Natural killer cell (primary cell): ENCODE measurements at regions not wholly inside any gene's neighbourhood (a gene's known extent, or its start where the extent isn't known, plus 50 kb on each side); places are given as distances from the start of the nearest gene placed in this dataset.
"Not testable (repeated sequence)": the region's sequence is repeated elsewhere in the genome, so short reads cannot be mapped to it uniquely, and the experiment has no call there.

Experiments used
- ATAC-seq, 3 donors: fragments of 150-1000 bp in 2 of 3; fragments of 200-7000 bp in 1 of 3; cut with Tn5 transposase; 1 replicate in 1 of 3; 2 replicates in 2 of 3; pipeline ENCODE4 v1.10.0; 2021; ENCODE audit warnings: mild to moderate bottlenecking in 2 of 3, moderate library complexity in 2 of 3
- DNase-seq, 2 donors: peaks; one replicate each; pipeline versions ENCODE4 v3.0.0 to v3.0.0-alpha.2; 2013 to 2021; ENCODE audit warnings: mixed read lengths in 1 of 2
- H3K27ac ChIP-seq: one replicate; pipeline ENCODE4 v1.5.1; 2013; ENCODE audit warnings: mild to moderate bottlenecking, low read length
- H3K27me3 ChIP-seq: one replicate; pipeline ENCODE4 v1.6.1; 2013; ENCODE audit warnings: low read length; ENCODE audit not compliant: control insufficient read depth, insufficient read depth
- H3K36me3 ChIP-seq: one replicate; pipeline ENCODE4 v1.6.1; 2013; ENCODE audit warnings: low read length; ENCODE audit not compliant: control insufficient read depth, insufficient read depth
- H3K4me1 ChIP-seq: one replicate; pipeline ENCODE4 v1.6.1; 2013; ENCODE audit warnings: low read length; ENCODE audit not compliant: control insufficient read depth, insufficient read depth
- H3K4me3 ChIP-seq: one replicate; pipeline ENCODE4 v1.5.1; 2013; ENCODE audit warnings: low read length
- H3K9me3 ChIP-seq: one replicate; pipeline ENCODE4 v1.6.1; 2013; ENCODE audit warnings: low read length; ENCODE audit not compliant: control insufficient read depth, insufficient read depth
- H3K27ac Mint-ChIP-seq, 2 donors: one replicate each; pipeline ENCODE4 v1.8.0; 2022; ENCODE audit warnings: mild to moderate bottlenecking in 2 of 2, mixed read lengths in 2 of 2, moderate library complexity in 1 of 2
- H3K27me3 Mint-ChIP-seq, 2 donors: one replicate each; pipeline ENCODE4 v1.8.0; 2022; ENCODE audit warnings: low read depth in 2 of 2, mixed read lengths in 2 of 2
- H3K36me3 Mint-ChIP-seq: one replicate; pipeline ENCODE4 v1.8.0; 2022; ENCODE audit warnings: mixed read lengths
- H3K4me1 Mint-ChIP-seq, 2 donors: one replicate each; pipeline ENCODE4 v1.8.0; 2022; ENCODE audit warnings: mixed read lengths in 2 of 2
- H3K4me3 Mint-ChIP-seq: one replicate; pipeline ENCODE4 v1.8.0; 2022; ENCODE audit warnings: mild to moderate bottlenecking, moderate library complexity, mixed read lengths
- H3K9me3 Mint-ChIP-seq, 2 donors: one replicate each; pipeline ENCODE4 v1.8.0; 2022; ENCODE audit warnings: mixed read lengths in 2 of 2
- WGBS: methylation state at CpG from one replicate; pipeline ENCODE4 v1.1.7; 2013; ENCODE audit warnings: missing lambda C conversion rate; ENCODE audit not compliant: insufficient coverage; 5-methylcytosine and 5-hydroxymethylcytosine counted together
- intact Hi-C: fragments of 100-400 bp; cut with micrococcal nuclease; formaldehyde crosslinking; loops from one replicate; pipeline ENCODE4 v1.14.2; 2022
- TF ChIP-seq, protein P1 (sequence below): fragments of 200-600 bp; IDR thresholded peaks from one replicate; pipeline ENCODE4 v1.8.0; 2022; ENCODE audit warnings: antibody characterized with exemption

GRCh38 chr9:2276296-2276695, 261.1 kb downstream of the SMARCA2 start:
- DNase-seq (no peak), ATAC-seq (no peak)
- Histone ChIP-seq H3K9me3 (no peaks in the 10 kb centered on the region), H3K4me3 (no peak overlapping the region), H3K27me3 (no peaks in the 10 kb centered on the region), H3K27ac (no peak overlapping the region), H3K36me3 (no peaks in the 10 kb centered on the region), H3K4me1 (peaks cover 3% of the 10 kb centered on the region)
- no peaks in the 10 kb centered on the region for H3K9me3 Mint-ChIP-seq
- no peaks in the 10 kb centered on the region for H3K36me3 Mint-ChIP-seq
- H3K27me3 Mint-ChIP-seq = peaks cover 0 to 10% of the 10 kb centered on the region in 2 donors
- WGBS = 84% methylated on average over 10 of the region's 10 CpGs
- no peak overlapping the region for H3K27ac Mint-ChIP-seq
- no peak overlapping the region for H3K4me3 Mint-ChIP-seq
- intact Hi-C loops = no loop called here
- TF ChIP-seq, protein P1, sequence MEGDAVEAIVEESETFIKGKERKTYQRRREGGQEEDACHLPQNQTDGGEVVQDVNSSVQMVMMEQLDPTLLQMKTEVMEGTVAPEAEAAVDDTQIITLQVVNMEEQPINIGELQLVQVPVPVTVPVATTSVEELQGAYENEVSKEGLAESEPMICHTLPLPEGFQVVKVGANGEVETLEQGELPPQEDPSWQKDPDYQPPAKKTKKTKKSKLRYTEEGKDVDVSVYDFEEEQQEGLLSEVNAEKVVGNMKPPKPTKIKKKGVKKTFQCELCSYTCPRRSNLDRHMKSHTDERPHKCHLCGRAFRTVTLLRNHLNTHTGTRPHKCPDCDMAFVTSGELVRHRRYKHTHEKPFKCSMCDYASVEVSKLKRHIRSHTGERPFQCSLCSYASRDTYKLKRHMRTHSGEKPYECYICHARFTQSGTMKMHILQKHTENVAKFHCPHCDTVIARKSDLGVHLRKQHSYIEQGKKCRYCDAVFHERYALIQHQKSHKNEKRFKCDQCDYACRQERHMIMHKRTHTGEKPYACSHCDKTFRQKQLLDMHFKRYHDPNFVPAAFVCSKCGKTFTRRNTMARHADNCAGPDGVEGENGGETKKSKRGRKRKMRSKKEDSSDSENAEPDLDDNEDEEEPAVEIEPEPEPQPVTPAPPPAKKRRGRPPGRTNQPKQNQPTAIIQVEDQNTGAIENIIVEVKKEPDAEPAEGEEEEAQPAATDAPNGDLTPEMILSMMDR = no peak
- H3K4me1 Mint-ChIP-seq = peaks cover 2% of the 10 kb centered on the region in 2 donors

- ATAC-seq, H3K4me1 Mint-ChIP-seq, H3K36me3 Mint-ChIP-seq, H3K27me3 ChIP-seq, H3K36me3 ChIP-seq, H3K27ac ChIP-seq, H3K4me3 Mint-ChIP-seq, DNase-seq, intact Hi-C loops, H3K4me1 ChIP-seq, H3K27ac Mint-ChIP-seq, H3K4me3 ChIP-seq, H3K9me3 Mint-ChIP-seq, H3K9me3 ChIP-seq: not testable (repeated sequence)
- H3K27me3 Mint-ChIP-seq = peaks cover 0 to 10% of the 10 kb centered on the region in 2 donors
- 77% methylated on average over 8 of the region's 9 CpGs for WGBS
Observed at GRCh38 chr9:2277133-2277532, 262.0 kb downstream of the SMARCA2 start.

DNA sequence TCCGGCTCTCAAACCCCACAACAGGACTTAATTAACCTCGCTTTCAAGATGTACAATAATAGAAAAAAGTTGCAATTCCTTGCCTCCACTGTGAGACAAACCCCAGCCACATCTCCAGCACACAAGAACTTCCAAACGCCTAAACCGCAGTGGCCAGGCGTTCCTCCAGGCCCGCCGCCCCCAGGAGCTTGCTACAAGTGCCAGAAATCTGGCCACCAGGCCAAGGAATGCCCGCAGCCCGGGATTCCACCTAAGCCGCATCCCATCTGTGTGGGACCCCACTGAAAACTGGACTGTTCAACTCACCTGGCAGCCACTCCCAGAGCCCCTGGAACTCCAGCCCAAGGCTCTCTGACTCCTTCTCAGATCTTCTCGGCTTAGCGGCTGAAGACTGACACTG, 262.5 kb downstream of the SMARCA2 start:
- H3K36me3 ChIP-seq, H3K9me3 Mint-ChIP-seq, H3K36me3 Mint-ChIP-seq, H3K27ac Mint-ChIP-seq, H3K27me3 ChIP-seq, H3K4me3 Mint-ChIP-seq, H3K4me1 Mint-ChIP-seq, H3K4me1 ChIP-seq, DNase-seq, intact Hi-C loops, ATAC-seq, H3K9me3 ChIP-seq, H3K4me3 ChIP-seq, H3K27ac ChIP-seq: not testable (repeated sequence)
- H3K27me3 Mint-ChIP-seq = peaks cover 0 to 10% of the 10 kb centered on the region in 2 donors
- WGBS = 91% methylated on average over 12 of the region's 12 CpGs

GRCh38 chr9:2279138-2279537, 264.0 kb downstream of the SMARCA2 start:
- ATAC-seq, H3K4me3 ChIP-seq, H3K36me3 Mint-ChIP-seq, H3K4me1 Mint-ChIP-seq, intact Hi-C loops, H3K27ac Mint-ChIP-seq, H3K27me3 ChIP-seq, H3K4me3 Mint-ChIP-seq, H3K9me3 Mint-ChIP-seq, H3K9me3 ChIP-seq, H3K27me3 Mint-ChIP-seq, DNase-seq, H3K4me1 ChIP-seq, H3K36me3 ChIP-seq, H3K27ac ChIP-seq: not testable (repeated sequence)
- WGBS = 95% methylated on average over 8 of the region's 8 CpGs

DNA sequence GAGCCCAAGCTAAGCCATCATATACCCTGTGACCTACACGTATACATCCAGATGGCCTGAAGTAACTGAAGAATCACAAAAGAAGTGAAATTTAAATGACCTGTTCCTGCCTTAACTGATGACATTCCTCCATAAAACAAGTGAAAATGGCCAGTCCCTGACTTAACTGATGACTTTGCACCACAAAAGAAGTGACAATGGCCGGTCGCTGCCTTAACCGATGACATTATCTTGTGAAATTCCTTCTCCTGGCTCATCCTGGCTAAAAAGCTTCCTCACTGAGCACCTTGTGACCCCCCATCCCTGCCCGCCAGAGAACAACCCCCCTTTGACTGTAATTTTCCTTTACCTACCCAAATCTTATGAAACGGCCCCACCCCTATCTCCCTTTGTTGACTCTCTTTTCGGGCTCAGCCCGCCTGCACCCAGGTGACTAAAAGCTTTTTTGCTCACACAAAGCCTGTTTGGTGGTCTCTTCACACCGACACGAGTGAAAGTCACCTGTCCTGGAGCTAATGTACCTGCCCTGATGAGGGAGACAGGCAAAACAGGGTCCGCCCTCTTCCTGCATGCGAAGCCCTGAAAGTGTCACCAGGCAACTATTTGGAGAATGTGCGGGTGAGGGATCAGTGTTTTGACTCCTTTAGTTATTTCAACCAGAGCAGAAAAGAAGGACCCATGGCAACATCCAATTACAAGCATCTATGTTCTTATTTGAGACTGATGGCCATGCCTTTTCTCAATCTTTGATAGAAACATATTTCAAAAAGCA, 266.1 kb downstream of the SMARCA2 start:
- no peaks in the 10 kb centered on the region for H3K36me3 Mint-ChIP-seq
- H3K4me1 Mint-ChIP-seq = no peaks in the 10 kb centered on the region
- ATAC-seq (no peak), DNase-seq (no peak)
- Histone ChIP-seq H3K27ac (no peak overlapping the region), H3K36me3 (no peaks in the 10 kb centered on the region), H3K9me3 (no peaks in the 10 kb centered on the region), H3K4me3 (no peak overlapping the region), H3K27me3 (no peaks in the 10 kb centered on the region), H3K4me1 (no peaks in the 10 kb centered on the region)
- no peak overlapping the region for H3K4me3 Mint-ChIP-seq
- 87% methylated on average over 13 of the region's 13 CpGs for whole genome bisulfite sequencing
- TF ChIP-seq, protein P1 = no peak
- intact Hi-C loops = no loop called here
- H3K27me3 Mint-ChIP-seq = no peaks in the 10 kb centered on the region
- H3K9me3 Mint-ChIP-seq = no peaks in the 10 kb centered on the region
- no peak overlapping the region for H3K27ac Mint-ChIP-seq
